HepG2 (cell line): ENCODE measurements at regions not wholly inside any gene's neighbourhood (a gene's known extent, or its start where the extent isn't known, plus 50 kb on each side); places are given as distances from the start of the nearest gene placed in this dataset.

Experiments used
- ATAC-seq: fragments of 200-7000 bp; cut with Tn5 transposase; 3 replicates; pipeline ENCODE4 v1.9.1; 2020; ENCODE audit warnings: mild to moderate bottlenecking, moderate library complexity
- BruUV-seq: library from RNA; stranded (reverse); fragments of 400-500 nt; replicated peaks from 2 replicates; lab custom pipeline; 2021; lab: Mats Ljungman, UMichigan
- CTCF ChIA-PET: fragments of 300-600 bp; formaldehyde crosslinking; extraction: SDS; loops from one replicate; lab custom pipeline; 2021; ENCODE audit warnings: low total read pairs, inconsistent platforms, low intra/inter-chr PET ratio; lab: Yijun Ruan, JAX
- POLR2A ChIA-PET: fragments of 350-600 bp; sonication (Branson Sonifier 250); formaldehyde crosslinking; loops from one replicate; lab custom pipeline; 2020; ENCODE audit warnings: antibody characterized with exemption, inconsistent platforms; lab: Yijun Ruan, JAX
- DNase-seq: peaks from one replicate; pipeline ENCODE4 v3.0.0-alpha.2; 2015; ENCODE audit warnings: low spot score
- FAIRE-seq: peaks from 3 replicates; lab custom pipeline; 2011; peaks lifted over from hg19 to GRCh38; lab: Jason Lieb, UNC
- H2AFZ ChIP-seq: one replicate; pipeline ENCODE4 v1.6.1; 2011; ENCODE audit warnings: low read length, inconsistent platforms
- H3K27ac ChIP-seq: fragments of 300-600 bp; 3 replicates; pipeline ENCODE4 v1.8.0; 2011; ENCODE audit warnings: mixed run types, mild to moderate bottlenecking, mixed read lengths, low read length, inconsistent platforms; ENCODE audit not compliant: insufficient read depth; ENCODE audit errors: extremely low read length
- H3K27me3 ChIP-seq, 2 experiments: fragments of 200-600 bp in 1 of 2; 2 replicates in 1 of 2; 3 replicates in 1 of 2; pipeline versions ENCODE4 v1.6.0 to v1.8.0; 2011; ENCODE audit warnings: low read length in 2 of 2, mild to moderate bottlenecking in 2 of 2, moderate library complexity in 2 of 2, inconsistent platforms in 1 of 2; ENCODE audit not compliant: insufficient read depth in 2 of 2, control insufficient read depth in 1 of 2
- H3K36me3 ChIP-seq, 2 experiments: fragments of 200-600 bp in 1 of 2; replicated peaks in 1 of 2; 2 replicates in 1 of 2; 3 replicates in 1 of 2; pipeline versions ENCODE4 v1.5.1 to v1.8.0; 2011; ENCODE audit warnings: low read length in 2 of 2, inconsistent platforms in 1 of 2; ENCODE audit not compliant: insufficient read depth in 2 of 2, control insufficient read depth in 1 of 2
- H3K4me1 ChIP-seq: 2 replicates; pipeline ENCODE4 v1.5.1; 2012; ENCODE audit warnings: low read length, inconsistent platforms; ENCODE audit not compliant: insufficient read depth
- H3K4me2 ChIP-seq: 2 replicates; pipeline ENCODE4 v1.6.0; 2011; ENCODE audit warnings: low read depth, low read length, inconsistent platforms
- H3K4me3 ChIP-seq, 3 experiments: fragments of 200-600 bp in 1 of 3; sonication (generic), shearing (Covaris generic) in 1 of 3; replicated peaks in 1 of 3; 2 replicates each; pipeline ENCODE4 v1.5.1; 2011 to 2016; ENCODE audit warnings: low read length in 3 of 3, inconsistent platforms in 2 of 3, low read depth in 2 of 3, mild to moderate bottlenecking in 2 of 3, control low read depth in 1 of 3, mixed read lengths in 1 of 3; ENCODE audit not compliant: insufficient read depth in 1 of 3
- H3K79me2 ChIP-seq: one replicate; pipeline ENCODE4 v1.6.1; 2011; ENCODE audit warnings: low read length, inconsistent platforms; ENCODE audit not compliant: insufficient read depth
- H3K9ac ChIP-seq: 2 replicates; pipeline ENCODE4 v1.6.0; 2011; ENCODE audit warnings: mild to moderate bottlenecking, low read depth, low read length, inconsistent platforms; ENCODE audit not compliant: insufficient read depth
- H3K9me3 ChIP-seq: 2 replicates; pipeline ENCODE4 v1.5.1; 2012; ENCODE audit warnings: mild to moderate bottlenecking, low read length
- H4K20me1 ChIP-seq: 2 replicates; pipeline ENCODE4 v1.6.0; 2011; ENCODE audit warnings: inconsistent platforms, mild to moderate bottlenecking, low read length, moderate library complexity; ENCODE audit not compliant: insufficient read depth
- HMG20A ChIP-seq: IDR thresholded peaks from 2 replicates; pipeline ENCODE4 v1.6.1; 2016; ENCODE audit warnings: borderline replicate concordance
- MAZ ChIP-seq, 2 experiments: sonication (generic) in 1 of 2; formaldehyde crosslinking in 1 of 2; IDR thresholded peaks; 2 replicates each; pipeline versions ENCODE4 v1.5.0 to v1.6.1; 2012 to 2020; ENCODE audit warnings: low read depth in 2 of 2, mild to moderate bottlenecking in 2 of 2, borderline replicate concordance in 1 of 2, improper control_type of control experiment in 1 of 2, low read length in 1 of 2, missing genetic modification reagents in 1 of 2, moderate library complexity in 1 of 2
- NAIF1 ChIP-seq: sonication (generic); formaldehyde crosslinking; IDR thresholded peaks from 2 replicates; pipeline ENCODE4 v1.5.0; 2020; ENCODE audit warnings: mild to moderate bottlenecking, missing genetic modification reagents, borderline replicate concordance
- WGBS: methylation state at CpG from one replicate; pipeline ENCODE4 v1.1.6; 2017; ENCODE audit warnings: low lambda C conversion rate; 5-methylcytosine and 5-hydroxymethylcytosine counted together
- in situ Hi-C: cut with HindIII; loops from 2 replicates; pipeline ENCODE4 v1.10.0; 2017; ENCODE audit warnings: low pct_unique_long_range_greater_than_20kb; ENCODE audit not compliant: extremely low pct_ligation_motif_present
- intact Hi-C: fragments of 100-400 bp; cut with micrococcal nuclease; formaldehyde crosslinking; loops from one replicate; pipeline ENCODE4 v1.10.0; 2022; ENCODE audit not compliant: unreplicated experiment

- no TSS peak for BruUV-seq
- FAIRE-seq: no peak
These were observed 288.2 kb upstream of the SEMA3D start for GRCh38 chr7:85475071-85475470.

DNA sequence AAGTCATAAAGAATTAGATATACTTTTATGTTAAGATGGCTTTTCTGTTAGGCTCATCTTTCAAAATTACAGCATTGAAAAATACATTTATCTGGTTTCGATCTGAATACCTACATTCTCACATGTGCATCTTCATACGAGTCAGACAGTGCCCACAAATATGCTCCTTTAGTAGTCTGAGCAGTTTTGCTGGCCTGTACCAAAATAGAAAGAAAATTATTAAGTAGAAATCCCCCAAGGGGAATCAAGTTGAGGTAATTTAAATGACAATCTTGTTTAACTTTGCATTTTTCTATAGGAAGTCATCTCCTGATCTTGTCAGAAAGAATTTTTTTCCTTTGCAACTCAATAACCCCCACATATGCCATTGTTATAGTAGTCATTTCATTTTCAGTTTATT lies 287.4 kb upstream of the SEMA3D start:
- Histone ChIP-seq H3K4me3 (no peak overlapping the region), H3K79me2 (no peaks in the 10 kb centered on the region), H3K36me3 (no peaks in the 10 kb centered on the region), H2AFZ (no peak overlapping the region), H3K9ac (no peak overlapping the region), H4K20me1 (no peaks in the 10 kb centered on the region), H3K4me2 (no peak overlapping the region), H3K27me3 (no peaks in the 10 kb centered on the region), H3K27ac (no peak overlapping the region), H3K9me3 (no peaks in the 10 kb centered on the region), H3K4me1 (peaks cover 20% of the 10 kb centered on the region)
- in situ Hi-C loops: no loop called here
- POLR2A ChIA-PET: no interaction called here
- TF ChIP-seq NAIF1 (CRISPR knock-in tag) (no peak), MAZ (IDR thresholded peaks at IDR 0.05; ENCODE audit: borderline replicate concordance, low read depth, low read length) (no peak), MAZ (CRISPR knock-in tag; IDR thresholded peaks at IDR 0.05; ENCODE audit: low read depth) (no peak)
- WGBS: 0% methylated on average over 2 of the region's 2 CpGs
- ATAC-seq: no peak
- intact Hi-C loops: no loop called here
- BruUV-seq: no TSS peak
- FAIRE-seq: no peak
- no peak for DNase-seq
- CTCF ChIA-PET: no interaction called here

More at GRCh38 chr7:85475071-85475470, 288.2 kb upstream of the SEMA3D start:
- no peak overlapping the region for H3K9ac ChIP-seq
- POLR2A ChIA-PET: no interaction called here
- peak overlapping the region; percentile 23 for H2AFZ ChIP-seq
- H3K4me2 ChIP-seq: 0 out of 2 replicates have a peak overlapping the region, but pooled peaks have one; percentile 32
- ATAC-seq: no peak
- in situ Hi-C loops: no loop called here
- intact Hi-C loops: no loop called here
- H4K20me1 ChIP-seq: no peaks in the 10 kb centered on the region
- 59% methylated on average over 5 of the region's 5 CpGs for WGBS
- no peaks in the 10 kb centered on the region for H3K79me2 ChIP-seq
- no peaks in the 10 kb centered on the region for H3K27me3 ChIP-seq
- H3K4me3 ChIP-seq: no peak overlapping the region
- no peaks in the 10 kb centered on the region for H3K36me3 ChIP-seq
- TF ChIP-seq HMG20A (CRISPR knock-in tag): no peak
- CTCF ChIA-PET: no interaction called here
- H3K4me1 ChIP-seq: peaks cover 16% of the 10 kb centered on the region
- H3K27ac ChIP-seq: no peak overlapping the region
- DNase-seq: no peak
- no peaks in the 10 kb centered on the region for H3K9me3 ChIP-seq
